ENCODE measurements at regions not wholly inside any gene's neighbourhood (a gene's known extent, or its start where the extent isn't known, plus 50 kb on each side); places are given as distances from the start of the nearest gene placed in this dataset.

DNA sequence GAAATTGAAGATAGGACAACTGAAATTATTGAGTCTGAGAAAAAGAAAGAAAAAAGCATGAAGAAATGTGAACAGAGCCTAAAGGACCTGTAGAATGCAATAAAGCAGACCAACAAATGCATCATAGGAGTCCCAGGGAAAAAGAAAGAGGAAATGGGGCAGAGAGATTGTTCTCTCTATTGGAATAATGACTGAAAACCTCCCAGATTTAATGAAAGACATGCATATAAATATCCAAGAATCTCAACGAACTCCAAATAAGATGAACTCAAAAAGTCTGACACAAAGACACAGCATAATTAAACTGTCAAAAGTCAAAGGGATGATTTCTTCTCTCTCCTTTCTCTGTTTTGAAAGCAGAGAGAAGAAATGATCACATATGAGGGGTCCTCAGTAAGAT, 124.7 kb downstream of the MEX3B start:
- TF ChIP-seq FOXK1 (CRISPR knock-in tag; IDR thresholded peaks at IDR 0.05; ENCODE audit: borderline replicate concordance) = no peak
- no peak for TF ChIP-seq GABPA (tag; conservative IDR thresholded peaks at IDR 0.05; ENCODE audit: low read depth)
- TF ChIP-seq, protein P1, sequence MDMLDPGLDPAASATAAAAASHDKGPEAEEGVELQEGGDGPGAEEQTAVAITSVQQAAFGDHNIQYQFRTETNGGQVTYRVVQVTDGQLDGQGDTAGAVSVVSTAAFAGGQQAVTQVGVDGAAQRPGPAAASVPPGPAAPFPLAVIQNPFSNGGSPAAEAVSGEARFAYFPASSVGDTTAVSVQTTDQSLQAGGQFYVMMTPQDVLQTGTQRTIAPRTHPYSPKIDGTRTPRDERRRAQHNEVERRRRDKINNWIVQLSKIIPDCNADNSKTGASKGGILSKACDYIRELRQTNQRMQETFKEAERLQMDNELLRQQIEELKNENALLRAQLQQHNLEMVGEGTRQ (CRISPR knock-in tag; IDR thresholded peaks at IDR 0.05) = no peak
- no peak for TF ChIP-seq PRPF4 (IDR thresholded peaks at IDR 0.05; ENCODE audit: insufficient read depth, low read depth, low read length, poor library complexity, severe bottlenecking)
